ENCODE measurements at regions not wholly inside any gene's neighbourhood (a gene's known extent, or its start where the extent isn't known, plus 50 kb on each side); places are given as distances from the start of the nearest gene placed in this dataset.

- no peak overlapping the region for H4K91ac ChIP-seq (replicated peaks; ENCODE audit: insufficient read length, low read length)
- no peak for TF ChIP-seq RXRA (IDR thresholded peaks at IDR 0.05; ENCODE audit: insufficient read depth, low read depth, low read length)
Observed at GRCh38 chr2:223196331-223196730, 144.3 kb downstream of the KCNE4 start.

More at GRCh38 chr2:223196331-223196730, 144.3 kb downstream of the KCNE4 start:
- no peaks in the 10 kb centered on the region for H3K23me2 ChIP-seq (ENCODE audit: low read depth, low read length)
- DNase-seq (ENCODE audit: low read depth in 1 of 2, low spot score in 2 of 2) (no peak), FAIRE-seq (no peak)
- POLR2A ChIA-PET (ENCODE audit: partially characterized antibody), result no interaction called here
- no peak overlapping the region for H4K5ac ChIP-seq (ENCODE audit: insufficient read length, low read depth, low read length)
- H3K18ac ChIP-seq (ENCODE audit: extremely low read depth, low read length), result no peak overlapping the region
- H3K4me3 ChIP-seq (ENCODE audit: extremely low read depth in 1 of 4, insufficient read depth in 2 of 4, low read depth in 3 of 4, low read length in 4 of 4), result no peak overlapping the region
- H2BK120ac ChIP-seq (replicated peaks; ENCODE audit: low read depth, low read length), result no peak overlapping the region
- CTCF ChIA-PET (ENCODE audit: partially characterized antibody), result no interaction called here
- H2AFZ ChIP-seq (ENCODE audit: low read length), result no peak overlapping the region
- no peak overlapping the region for H2BK20ac ChIP-seq (ENCODE audit: low read length)
- no peaks in the 10 kb centered on the region for H3K27me3 ChIP-seq (replicated peaks in 1 of 4; ENCODE audit: control insufficient read depth in 3 of 4, extremely low read depth in 1 of 4, insufficient read depth in 3 of 4, low read length in 3 of 4)
- no peaks in the 10 kb centered on the region for H3K4me1 ChIP-seq (replicated peaks in 1 of 4; ENCODE audit: control insufficient read depth in 3 of 4, insufficient read depth in 4 of 4, low read length in 3 of 4)
- peaks cover 4 to 6% of the 10 kb centered on the region in 2 experiments; a peak in 2 of 4 replicates for H3K9me3 ChIP-seq (ENCODE audit: insufficient read depth in 2 of 2, low read depth in 1 of 2, low read length in 1 of 2)
- 95% methylated on average over 5 of the region's 5 CpGs; no CpG with 5 or more reads in 1 of the 2 experiments for WGBS, 2 experiments (ENCODE audit: extremely low coverage in 1 of 2, insufficient coverage in 1 of 2, insufficient read length in 1 of 2, insufficient replicate concordance in 2 of 2, low coverage in 1 of 2, low lambda C conversion rate in 2 of 2, missing lambda C conversion rate in 1 of 2)
- no peak overlapping the region for H2BK15ac ChIP-seq (ENCODE audit: low read length)
- no peak overlapping the region for H3K4me2 ChIP-seq (ENCODE audit: insufficient read depth in 1 of 2, low read depth in 2 of 2, low read length in 2 of 2)
- no peak overlapping the region for H3K14ac ChIP-seq (ENCODE audit: insufficient read length)
- H3K9ac ChIP-seq (replicated peaks in 1 of 4; ENCODE audit: extremely low read depth in 1 of 4, low read depth in 3 of 4, low read length in 3 of 4), result no peak overlapping the region
- H3K79me2 ChIP-seq (ENCODE audit: control insufficient read depth in 1 of 2, insufficient read depth in 2 of 2, low read length in 2 of 2), result no peaks in the 10 kb centered on the region
- no peak overlapping the region for H4K8ac ChIP-seq (ENCODE audit: extremely low read depth, insufficient read depth, low read length)
- no peak overlapping the region for H2AK5ac ChIP-seq (ENCODE audit: low read depth, low read length)
- H4K20me1 ChIP-seq (replicated peaks in 1 of 2; ENCODE audit: control insufficient read depth in 1 of 2, insufficient read depth in 2 of 2, low read length in 2 of 2), result no peaks in the 10 kb centered on the region
- H3K4ac ChIP-seq (replicated peaks; ENCODE audit: insufficient read length, low read depth, low read length), result no peak overlapping the region
- no peak overlapping the region for H2BK12ac ChIP-seq (ENCODE audit: low read depth, low read length)
- no peak overlapping the region for H3K56ac ChIP-seq (replicated peaks; ENCODE audit: insufficient read length, low read depth, low read length)
- no peak overlapping the region for H3K23ac ChIP-seq (ENCODE audit: insufficient read length)
- no peak overlapping the region for H2BK5ac ChIP-seq (ENCODE audit: low read depth, low read length)
- H3K27ac ChIP-seq (ENCODE audit: low read depth, low read length), result no peak overlapping the region
- H3K36me3 ChIP-seq (ENCODE audit: control insufficient read depth in 2 of 4, insufficient read depth in 4 of 4, low read length in 3 of 4), result no peaks in the 10 kb centered on the region
- H3K79me1 ChIP-seq (ENCODE audit: low read depth, low read length), result no peaks in the 10 kb centered on the region

Data from H1 (cell line).